Activated CD8-positive, alpha-beta T cell treated with anti-CD3 and anti-CD28 coated beads, Interleukin-2, amount 10 ng/mL, durations not matched to agents 7 days and 5 days (primary cell): ENCODE measurements at regions not wholly inside any gene's neighbourhood (a gene's known extent, or its start where the extent isn't known, plus 50 kb on each side); places are given as distances from the start of the nearest gene placed in this dataset.
"Not testable (repeated sequence)": the region's sequence is repeated elsewhere in the genome, so short reads cannot be mapped to it uniquely, and the experiment has no call there.

Experiments used
- ATAC-seq: fragments of 150-1000 bp; cut with Tn5 transposase; one replicate; pipeline ENCODE4 v1.10.0; 2021; ENCODE audit warnings: moderate library complexity
- CTCF ChIA-PET: fragments of 350-600 bp; sonication (Branson Sonifier 250); formaldehyde crosslinking; loops from one replicate; lab custom pipeline; 2021; ENCODE audit warnings: antibody characterized with exemption; lab: Charles Lee
- POLR2A ChIA-PET: fragments of 350-600 bp; sonication (Branson Sonifier 250); formaldehyde crosslinking; loops from one replicate; lab custom pipeline; 2021; ENCODE audit warnings: antibody characterized with exemption; lab: Charles Lee
- DNase-seq: peaks from one replicate; pipeline ENCODE4 v3.0.0-alpha.2; 2020
- H3K27ac Mint-ChIP-seq: one replicate; pipeline ENCODE4 v1.8.0; 2021; ENCODE audit warnings: mild to moderate bottlenecking, mixed read lengths
- H3K27me3 Mint-ChIP-seq: one replicate; pipeline ENCODE4 v1.8.0; 2021; ENCODE audit warnings: low read depth, mixed read lengths
- H3K36me3 Mint-ChIP-seq: one replicate; pipeline ENCODE4 v1.8.0; 2021; ENCODE audit warnings: low read depth, mixed read lengths
- H3K4me1 Mint-ChIP-seq: one replicate; pipeline ENCODE4 v1.8.0; 2021; ENCODE audit warnings: low read depth, mixed read lengths
- H3K4me3 Mint-ChIP-seq: one replicate; pipeline ENCODE4 v1.8.0; 2021; ENCODE audit warnings: mild to moderate bottlenecking, mixed read lengths
- H3K9me3 Mint-ChIP-seq: one replicate; pipeline ENCODE4 v1.8.0; 2022; ENCODE audit warnings: mixed read lengths; ENCODE audit not compliant: insufficient read depth

DNA sequence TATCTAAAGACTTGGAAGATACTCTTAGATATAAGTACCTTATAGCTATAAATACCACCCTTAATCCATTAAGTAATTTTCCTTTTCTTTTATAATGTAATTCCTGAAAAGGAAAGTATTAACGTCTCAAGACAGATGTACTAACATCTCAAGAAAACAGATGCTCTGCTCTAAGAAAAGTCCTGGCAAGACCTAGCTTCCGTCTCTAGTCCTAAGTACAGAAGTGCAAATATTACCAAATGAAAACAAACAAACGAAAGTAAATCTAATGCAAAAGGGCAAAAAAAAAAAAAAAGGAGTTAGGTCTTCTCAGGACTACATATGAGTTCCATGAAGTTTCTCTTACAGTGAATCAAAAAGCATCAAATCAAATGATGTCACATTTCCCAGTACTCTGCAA lies 106.8 kb upstream of the PDE10A start:
- Mint-ChIP-seq H3K4me1 (no peaks in the 10 kb centered on the region), H3K36me3 (no peaks in the 10 kb centered on the region), H3K27me3 (peaks cover 2% of the 10 kb centered on the region), H3K9me3 (no peaks in the 10 kb centered on the region), H3K27ac (no peak overlapping the region), H3K4me3 (no peak overlapping the region)
- ATAC-seq (no peak), DNase-seq (no peak)
- CTCF ChIA-PET: no interaction called here
- POLR2A ChIA-PET: no interaction called here

- Mint-ChIP-seq H3K27ac (no peak overlapping the region), H3K4me1 (no peaks in the 10 kb centered on the region), H3K27me3 (no peaks in the 10 kb centered on the region), H3K4me3 (no peak overlapping the region), H3K36me3 (no peaks in the 10 kb centered on the region), H3K9me3 (no peaks in the 10 kb centered on the region)
- DNase-seq: no peak
- CTCF ChIA-PET: no interaction called here
- POLR2A ChIA-PET: no interaction called here
- no peak for ATAC-seq
Observed at GRCh38 chr6:165769401-165769800, 106.4 kb upstream of the PDE10A start.

DNA sequence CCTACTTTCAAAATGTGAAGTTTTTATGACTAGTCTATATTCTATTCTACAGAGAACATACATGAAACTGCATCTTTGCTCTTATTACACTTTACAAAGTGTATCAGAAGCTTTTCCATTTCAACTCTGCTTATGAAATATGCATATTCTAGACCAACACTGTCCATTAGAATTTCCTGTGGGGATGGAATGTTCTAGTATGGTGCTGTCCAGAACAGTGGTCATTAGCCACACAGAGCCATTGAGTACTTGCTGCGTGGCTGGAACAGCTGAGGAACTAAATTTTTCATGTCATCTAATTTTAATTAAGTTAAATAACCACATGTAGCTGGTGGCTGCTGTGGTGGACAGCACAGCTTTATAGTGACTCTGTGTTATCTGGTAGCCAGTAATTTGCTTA lies 105.9 kb upstream of the PDE10A start:
- Mint-ChIP-seq H3K36me3 (no peaks in the 10 kb centered on the region), H3K9me3 (no peaks in the 10 kb centered on the region), H3K4me1 (no peaks in the 10 kb centered on the region), H3K27ac (no peak overlapping the region), H3K4me3 (no peak overlapping the region), H3K27me3 (no peaks in the 10 kb centered on the region)
- ATAC-seq (no peak), DNase-seq (no peak)
- ChIA-PET CTCF (no interaction called here), POLR2A (no interaction called here)

- ChIA-PET POLR2A (no interaction called here), CTCF (no interaction called here)
- Mint-ChIP-seq H3K27me3 (peaks cover 2% of the 10 kb centered on the region), H3K4me1 (no peaks in the 10 kb centered on the region), H3K4me3 (no peak overlapping the region), H3K36me3 (no peaks in the 10 kb centered on the region), H3K9me3 (no peaks in the 10 kb centered on the region), H3K27ac (no peak overlapping the region)
- ATAC-seq (no peak), DNase-seq (no peak)
Observed at GRCh38 chr6:165767228-165767627, 104.2 kb upstream of the PDE10A start.

GRCh38 chr6:165766457-165766856 lies 103.4 kb upstream of the PDE10A start:
- Mint-ChIP-seq H3K4me3 (no peak overlapping the region), H3K36me3 (no peaks in the 10 kb centered on the region), H3K27ac (no peak overlapping the region), H3K9me3 (no peaks in the 10 kb centered on the region), H3K27me3 (peaks cover 2% of the 10 kb centered on the region), H3K4me1 (no peaks in the 10 kb centered on the region)
- POLR2A ChIA-PET: no interaction called here
- ATAC-seq (no peak), DNase-seq (no peak)
- CTCF ChIA-PET: no interaction called here

GRCh38 chr6:165766026-165766425 lies 103.0 kb upstream of the PDE10A start:
- peaks cover 2% of the 10 kb centered on the region for H3K27me3 Mint-ChIP-seq
- ATAC-seq (no peak), DNase-seq (no peak)
- no peak overlapping the region for H3K4me3 Mint-ChIP-seq
- no peaks in the 10 kb centered on the region for H3K9me3 Mint-ChIP-seq
- CTCF ChIA-PET: interaction anchor here (0.7 kb wide), 1 partner anchor 36 kb away, joined by 3 read pairs; no protein-coding TSS in a partner anchor
- POLR2A ChIA-PET: no interaction called here
- no peak overlapping the region for H3K27ac Mint-ChIP-seq
- no peaks in the 10 kb centered on the region for H3K4me1 Mint-ChIP-seq
- H3K36me3 Mint-ChIP-seq: no peaks in the 10 kb centered on the region

- POLR2A ChIA-PET, CTCF ChIA-PET, H3K4me1 Mint-ChIP-seq, H3K27ac Mint-ChIP-seq, H3K9me3 Mint-ChIP-seq, H3K27me3 Mint-ChIP-seq, H3K4me3 Mint-ChIP-seq, H3K36me3 Mint-ChIP-seq, ATAC-seq, DNase-seq: not testable (repeated sequence)
Observed at GRCh38 chr6:165765256-165765655, 102.2 kb upstream of the PDE10A start.

DNA sequence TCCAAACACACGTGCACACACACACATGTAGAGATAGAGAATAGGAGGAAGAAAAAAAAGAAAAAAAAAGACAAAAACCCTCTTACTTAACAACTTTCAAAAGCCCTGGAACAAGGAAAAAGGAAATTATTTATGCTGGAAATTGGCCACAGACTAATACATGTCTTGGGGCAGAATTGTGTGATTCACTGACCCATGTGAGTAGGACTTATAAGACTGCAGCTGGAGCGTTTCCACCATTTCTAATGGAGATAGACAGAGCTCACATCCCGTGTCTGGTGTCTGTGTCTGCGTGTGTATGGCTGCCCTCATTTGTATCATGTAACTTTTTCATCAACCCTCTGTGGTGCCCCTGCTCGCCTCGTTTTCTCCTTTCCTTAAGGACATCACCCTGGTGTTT lies 99.8 kb upstream of the PDE10A start:
- Mint-ChIP-seq H3K36me3 (no peaks in the 10 kb centered on the region), H3K27me3 (peaks cover 2% of the 10 kb centered on the region), H3K27ac (no peak overlapping the region), H3K4me1 (no peaks in the 10 kb centered on the region), H3K4me3 (no peak overlapping the region), H3K9me3 (no peaks in the 10 kb centered on the region)
- ATAC-seq: no peak
- DNase-seq: no peak
- CTCF ChIA-PET: no interaction called here
- POLR2A ChIA-PET: interaction anchor here (0.6 kb wide), 1 partner anchor 267 kb away, joined by 3 read pairs; no protein-coding TSS in a partner anchor

DNA sequence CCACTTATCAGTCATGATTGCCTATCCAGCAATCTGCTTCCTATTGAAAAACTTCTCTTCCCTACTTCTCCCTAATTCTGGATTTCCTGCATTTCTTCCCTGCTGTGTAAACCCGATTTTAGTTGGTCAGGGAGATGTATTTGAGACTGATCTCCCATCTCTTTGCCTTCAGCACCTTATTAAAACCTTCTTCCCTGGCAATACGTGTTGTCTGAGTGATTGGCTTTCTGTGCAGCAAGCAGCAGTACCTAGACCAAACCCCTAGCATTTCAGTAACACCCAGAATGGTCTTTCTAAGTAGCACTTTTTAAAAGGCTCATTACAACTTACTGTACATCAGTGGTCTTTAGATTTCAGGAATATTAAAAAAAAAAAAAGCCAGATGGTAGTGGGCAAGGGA lies 99.1 kb upstream of the PDE10A start:
- H3K36me3 Mint-ChIP-seq: no peaks in the 10 kb centered on the region
- CTCF ChIA-PET: no interaction called here
- DNase-seq: no peak
- no peaks in the 10 kb centered on the region for H3K4me1 Mint-ChIP-seq
- no peak for ATAC-seq
- H3K4me3 Mint-ChIP-seq: no peak overlapping the region
- peaks cover 2% of the 10 kb centered on the region for H3K27me3 Mint-ChIP-seq
- POLR2A ChIA-PET: interaction anchor here (0.6 kb wide), 1 partner anchor 268 kb away, joined by 3 read pairs; no protein-coding TSS in a partner anchor
- no peak overlapping the region for H3K27ac Mint-ChIP-seq
- H3K9me3 Mint-ChIP-seq: no peaks in the 10 kb centered on the region

DNA sequence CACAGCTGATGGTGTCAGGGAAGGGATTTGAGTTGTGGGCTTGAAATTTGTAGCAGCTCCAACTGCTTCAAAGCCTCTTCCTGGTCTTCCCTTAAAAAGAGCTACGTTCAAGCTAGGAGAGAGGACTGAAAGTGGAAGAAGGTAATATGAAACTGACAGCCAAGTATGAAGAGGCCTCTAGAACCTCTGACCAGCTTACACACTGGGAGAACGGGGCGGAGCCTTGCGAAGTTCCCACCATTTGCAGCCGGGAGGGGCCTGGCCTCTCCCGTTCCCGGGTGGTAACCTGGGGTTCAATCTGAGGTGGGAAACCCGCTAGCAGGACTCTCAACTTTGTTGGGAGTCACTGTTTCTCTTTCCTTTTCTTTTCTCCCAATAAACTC lies 97.8 kb upstream of the PDE10A start:
- H3K4me3 Mint-ChIP-seq: no peak overlapping the region
- H3K4me1 Mint-ChIP-seq: no peaks in the 10 kb centered on the region
- H3K36me3 Mint-ChIP-seq: no peaks in the 10 kb centered on the region
- H3K27ac Mint-ChIP-seq: no peak overlapping the region
- ChIA-PET POLR2A (no interaction called here), CTCF (no interaction called here)
- ATAC-seq: no peak
- no peaks in the 10 kb centered on the region for H3K9me3 Mint-ChIP-seq
- DNase-seq: no peak
- H3K27me3 Mint-ChIP-seq: peaks cover 2% of the 10 kb centered on the region

DNA sequence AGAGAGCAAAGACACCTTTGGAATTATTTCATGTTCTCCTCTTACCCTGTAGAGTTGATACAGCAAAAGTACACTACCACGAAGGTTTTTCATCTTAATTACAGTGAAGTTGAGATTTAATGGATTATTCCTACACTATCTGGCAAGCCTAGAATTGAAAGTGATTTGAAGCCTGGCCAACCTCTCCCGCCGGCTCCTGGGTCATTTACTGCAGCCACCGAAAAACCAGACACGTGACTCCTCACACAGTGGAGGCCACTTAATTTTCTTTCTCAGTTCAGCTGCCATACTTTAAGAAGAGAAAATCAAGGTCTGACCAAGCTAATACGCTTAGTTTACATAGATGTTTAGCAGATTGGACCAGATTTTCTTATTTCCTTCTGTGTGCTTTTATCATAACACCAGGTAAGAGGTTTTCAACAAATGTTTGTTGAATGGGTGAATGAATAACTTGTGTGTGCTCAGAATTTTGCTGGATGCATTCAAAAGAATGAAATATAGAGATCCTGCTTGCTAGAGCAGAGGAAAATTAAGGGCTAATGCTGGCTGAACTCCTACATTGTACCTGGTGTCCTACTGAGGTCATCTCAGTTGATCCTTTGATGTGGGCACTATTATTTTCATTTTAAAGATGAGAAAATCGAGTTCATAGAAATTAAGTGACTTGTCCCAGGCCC lies 97.2 kb upstream of the PDE10A start:
- Mint-ChIP-seq H3K27me3 (peaks cover 2% of the 10 kb centered on the region), H3K4me3 (no peak overlapping the region), H3K36me3 (no peaks in the 10 kb centered on the region), H3K9me3 (no peaks in the 10 kb centered on the region), H3K27ac (no peak overlapping the region), H3K4me1 (no peaks in the 10 kb centered on the region)
- ChIA-PET CTCF (no interaction called here), POLR2A (no interaction called here)
- DNase-seq (no peak), ATAC-seq (no peak)

DNA sequence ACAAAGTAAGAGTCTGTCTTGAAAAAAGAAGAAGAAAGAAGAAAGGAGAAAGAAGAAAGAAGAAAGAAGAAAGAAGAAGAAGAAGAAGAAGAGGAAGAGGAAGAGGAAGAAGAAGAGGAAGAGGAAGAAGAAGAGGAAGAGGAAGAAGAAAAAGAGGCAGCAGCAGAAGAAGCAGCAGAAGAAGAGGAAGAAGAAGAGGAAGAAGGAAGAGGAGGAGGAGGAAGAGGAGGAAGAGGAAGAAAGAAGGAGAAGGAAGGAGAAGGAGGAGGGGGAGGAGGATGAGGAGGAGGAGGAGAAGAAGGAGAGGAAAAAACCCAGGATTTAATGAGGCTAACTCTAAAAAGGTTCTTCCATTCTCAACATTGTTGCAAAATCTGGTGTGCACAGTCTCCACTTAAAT lies 95.4 kb upstream of the PDE10A start:
- Mint-ChIP-seq H3K9me3 (no peaks in the 10 kb centered on the region), H3K4me1 (no peaks in the 10 kb centered on the region), H3K27ac (no peak overlapping the region), H3K27me3 (peaks cover 2% of the 10 kb centered on the region), H3K4me3 (no peak overlapping the region), H3K36me3 (no peaks in the 10 kb centered on the region)
- no peak for ATAC-seq
- no peak for DNase-seq
- ChIA-PET POLR2A (no interaction called here), CTCF (no interaction called here)

DNA sequence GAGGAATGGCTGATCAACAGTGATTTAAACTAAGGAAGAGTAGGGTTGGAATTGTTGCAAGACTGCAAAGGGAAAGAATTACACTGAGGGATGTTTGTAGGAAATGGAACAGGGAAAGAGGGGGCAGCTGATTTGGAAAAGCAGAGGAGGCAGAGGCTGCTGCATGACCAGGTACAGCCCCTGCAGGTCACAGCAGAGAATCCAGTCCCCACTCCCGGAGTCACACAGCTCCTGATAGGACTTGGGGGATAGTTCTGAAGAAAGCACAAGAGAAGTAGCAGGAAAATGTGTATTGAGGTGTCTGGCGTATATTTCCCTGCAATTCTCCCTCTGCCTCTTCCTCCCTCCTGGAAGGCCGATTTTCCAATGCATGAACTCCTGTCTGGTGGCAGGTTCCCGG lies 92.5 kb upstream of the PDE10A start:
- Mint-ChIP-seq H3K27me3 (no peaks in the 10 kb centered on the region), H3K36me3 (no peaks in the 10 kb centered on the region), H3K9me3 (no peaks in the 10 kb centered on the region), H3K4me3 (no peak overlapping the region), H3K27ac (no peak overlapping the region), H3K4me1 (no peaks in the 10 kb centered on the region)
- ChIA-PET CTCF (no interaction called here), POLR2A (no interaction called here)
- ATAC-seq (no peak), DNase-seq (no peak)
